ENCODE measurements at regions not wholly inside any gene's neighbourhood (a gene's known extent, or its start where the extent isn't known, plus 50 kb on each side); places are given as distances from the start of the nearest gene placed in this dataset.

DNA sequence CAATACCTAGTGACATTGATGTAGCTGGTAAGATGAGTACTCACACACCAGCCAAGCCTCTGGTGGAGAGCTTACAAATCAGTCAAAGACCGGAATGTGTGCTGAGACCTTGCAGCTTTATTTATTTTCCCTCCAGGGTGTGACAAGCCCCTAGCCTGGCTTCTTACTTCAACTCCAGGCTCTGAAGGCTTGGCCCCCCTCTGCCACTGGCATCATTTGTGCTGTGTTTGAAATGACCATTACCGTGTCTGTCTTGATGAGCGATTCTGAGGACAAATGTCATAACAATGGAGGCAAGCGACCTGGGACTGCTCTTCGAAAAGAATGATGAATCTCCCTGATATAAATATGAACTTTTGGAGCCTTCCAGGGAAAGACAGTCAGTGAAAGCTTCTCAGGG lies 749.9 kb upstream of the HS6ST1 start:
- TF ChIP-seq, protein P1, sequence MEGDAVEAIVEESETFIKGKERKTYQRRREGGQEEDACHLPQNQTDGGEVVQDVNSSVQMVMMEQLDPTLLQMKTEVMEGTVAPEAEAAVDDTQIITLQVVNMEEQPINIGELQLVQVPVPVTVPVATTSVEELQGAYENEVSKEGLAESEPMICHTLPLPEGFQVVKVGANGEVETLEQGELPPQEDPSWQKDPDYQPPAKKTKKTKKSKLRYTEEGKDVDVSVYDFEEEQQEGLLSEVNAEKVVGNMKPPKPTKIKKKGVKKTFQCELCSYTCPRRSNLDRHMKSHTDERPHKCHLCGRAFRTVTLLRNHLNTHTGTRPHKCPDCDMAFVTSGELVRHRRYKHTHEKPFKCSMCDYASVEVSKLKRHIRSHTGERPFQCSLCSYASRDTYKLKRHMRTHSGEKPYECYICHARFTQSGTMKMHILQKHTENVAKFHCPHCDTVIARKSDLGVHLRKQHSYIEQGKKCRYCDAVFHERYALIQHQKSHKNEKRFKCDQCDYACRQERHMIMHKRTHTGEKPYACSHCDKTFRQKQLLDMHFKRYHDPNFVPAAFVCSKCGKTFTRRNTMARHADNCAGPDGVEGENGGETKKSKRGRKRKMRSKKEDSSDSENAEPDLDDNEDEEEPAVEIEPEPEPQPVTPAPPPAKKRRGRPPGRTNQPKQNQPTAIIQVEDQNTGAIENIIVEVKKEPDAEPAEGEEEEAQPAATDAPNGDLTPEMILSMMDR (conservative IDR thresholded peaks at IDR 0.05), result no peak
- TF ChIP-seq EZH2 (IDR thresholded peaks at IDR 0.05; ENCODE audit: low read depth), result no peak
- H4K20me1 ChIP-seq (ENCODE audit: insufficient read depth), result no peaks in the 10 kb centered on the region
- H2AFZ ChIP-seq, result peak overlapping the region; percentile 35; the same call in 1 of the 2 replicates
- POLR2A ChIA-PET (ENCODE audit: unreplicated experiment), result no interaction called here
- no peak for DNase-seq
- 0 out of 2 replicates have a peak, but pooled peaks cover 3% of the 10 kb centered on the region for H3F3A ChIP-seq (ENCODE audit: insufficient read depth, low read depth)
- no peaks in the 10 kb centered on the region for H3K79me2 ChIP-seq (ENCODE audit: low read depth)
- no peaks in the 10 kb centered on the region for H3K9me3 ChIP-seq (ENCODE audit: insufficient read depth, low read depth)
- no peaks in the 10 kb centered on the region for H3K4me1 ChIP-seq (replicated peaks; ENCODE audit: insufficient read depth)
- no peaks in the 10 kb centered on the region for H3K36me3 ChIP-seq (ENCODE audit: low read depth)
- H3K4me3 ChIP-seq, result no peak overlapping the region
- intact Hi-C loops (cut with micrococcal nuclease; ENCODE audit: unreplicated experiment), result no loop called here
- CTCF ChIA-PET, result no interaction called here
- no TSS peak for BruUV-seq (replicated peaks)
- H3K27me3 ChIP-seq (ENCODE audit: insufficient read depth, low read depth), result peaks cover 10% of the 10 kb centered on the region
- H3K4me2 ChIP-seq, result no peak overlapping the region
- H3K27ac ChIP-seq, result no peak overlapping the region
- H3K9me2 ChIP-seq (ENCODE audit: insufficient read depth), result no peaks in the 10 kb centered on the region

DNA sequence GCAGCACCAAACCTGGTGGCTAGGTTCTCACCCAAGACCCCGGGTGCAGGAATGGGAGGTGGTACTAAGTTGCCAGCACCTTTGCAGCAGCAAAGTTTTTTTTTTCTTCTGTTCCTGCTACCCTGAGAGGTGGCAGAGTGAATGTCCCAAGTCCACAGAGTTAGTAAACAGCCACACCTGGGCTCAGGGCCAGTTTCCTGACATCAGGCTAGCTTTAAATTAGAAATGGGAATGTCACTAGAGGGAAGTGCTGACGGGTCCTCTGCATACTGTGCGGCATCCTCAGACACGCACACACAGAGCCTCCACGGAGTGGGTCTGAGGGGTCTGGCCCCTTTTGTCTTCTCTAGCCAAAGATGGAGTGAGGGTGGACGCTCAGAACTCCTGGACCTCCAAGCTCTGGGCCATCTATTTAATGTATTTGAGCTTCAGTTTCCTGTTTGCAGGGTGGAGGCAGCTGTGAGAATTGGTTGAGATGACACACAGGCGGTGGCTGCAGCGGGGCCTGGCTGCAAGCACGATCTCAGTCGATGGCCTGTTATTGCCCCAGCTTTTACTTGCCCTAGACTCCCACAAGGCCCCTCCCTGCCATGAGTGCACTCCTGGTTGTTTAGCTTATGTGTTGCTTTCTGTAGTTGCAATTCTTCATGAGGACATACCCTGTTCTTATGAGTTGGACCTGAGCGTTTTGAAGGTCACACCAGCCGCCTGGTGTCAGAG lies 751.4 kb upstream of the HS6ST1 start:
- no peaks in the 10 kb centered on the region for H3K4me1 ChIP-seq (replicated peaks; ENCODE audit: insufficient read depth)
- H3F3A ChIP-seq (ENCODE audit: insufficient read depth, low read depth), result 0 out of 2 replicates have a peak, but pooled peaks cover 3% of the 10 kb centered on the region
- no peak overlapping the region for H3K27ac ChIP-seq
- H3K4me2 ChIP-seq, result no peak overlapping the region
- peaks cover 10% of the 10 kb centered on the region for H3K27me3 ChIP-seq (ENCODE audit: insufficient read depth, low read depth)
- intact Hi-C loops (cut with micrococcal nuclease; ENCODE audit: unreplicated experiment), result no loop called here
- ChIA-PET CTCF (no interaction called here), POLR2A (ENCODE audit: unreplicated experiment) (no interaction called here)
- no peak overlapping the region for H2AFZ ChIP-seq
- H4K20me1 ChIP-seq (ENCODE audit: insufficient read depth), result no peaks in the 10 kb centered on the region
- no peaks in the 10 kb centered on the region for H3K36me3 ChIP-seq (ENCODE audit: low read depth)
- H3K9me2 ChIP-seq (ENCODE audit: insufficient read depth), result no peaks in the 10 kb centered on the region
- DNase-seq, result no peak
- TF ChIP-seq, protein P1 (conservative IDR thresholded peaks at IDR 0.05), result no peak
- no peak for TF ChIP-seq EZH2 (IDR thresholded peaks at IDR 0.05; ENCODE audit: low read depth)
- BruUV-seq (replicated peaks), result no TSS peak
- no peaks in the 10 kb centered on the region for H3K9me3 ChIP-seq (ENCODE audit: insufficient read depth, low read depth)
- no peak overlapping the region for H3K4me3 ChIP-seq
- H3K79me2 ChIP-seq (ENCODE audit: low read depth), result no peaks in the 10 kb centered on the region

DNA sequence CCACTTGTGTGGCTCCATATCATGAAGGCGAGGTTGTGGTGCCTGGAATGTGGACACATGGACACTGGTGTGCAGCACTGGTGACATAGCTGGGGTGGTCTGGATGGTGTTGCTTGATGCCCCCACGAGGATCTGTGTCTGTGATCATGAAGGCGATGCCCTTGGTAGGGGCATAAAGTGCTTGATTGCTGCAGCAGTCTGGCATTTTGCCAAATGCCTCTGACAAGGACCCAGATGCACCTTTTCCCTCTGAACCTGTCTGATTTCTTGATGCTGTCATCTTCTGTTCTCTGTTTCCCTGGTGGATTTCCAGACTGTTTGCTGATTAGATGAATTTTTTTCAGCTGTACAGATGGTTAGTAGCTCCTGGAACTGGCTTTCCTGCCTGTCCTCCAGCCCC lies 752.0 kb upstream of the HS6ST1 start:
- DNase-seq, result no peak
- H3K36me3 ChIP-seq (ENCODE audit: low read depth), result no peaks in the 10 kb centered on the region
- no peak overlapping the region for H3K4me3 ChIP-seq
- BruUV-seq (replicated peaks), result no TSS peak
- POLR2A ChIA-PET (ENCODE audit: unreplicated experiment), result no interaction called here
- CTCF ChIA-PET, result no interaction called here
- H4K20me1 ChIP-seq (ENCODE audit: insufficient read depth), result no peaks in the 10 kb centered on the region
- peaks cover 10% of the 10 kb centered on the region for H3K27me3 ChIP-seq (ENCODE audit: insufficient read depth, low read depth)
- TF ChIP-seq, protein P1 (conservative IDR thresholded peaks at IDR 0.05), result no peak
- TF ChIP-seq EZH2 (IDR thresholded peaks at IDR 0.05; ENCODE audit: low read depth), result no peak
- intact Hi-C loops (cut with micrococcal nuclease; ENCODE audit: unreplicated experiment), result no loop called here
- no peaks in the 10 kb centered on the region for H3K9me3 ChIP-seq (ENCODE audit: insufficient read depth, low read depth)
- 0 out of 2 replicates have a peak, but pooled peaks cover 3% of the 10 kb centered on the region for H3F3A ChIP-seq (ENCODE audit: insufficient read depth, low read depth)
- H3K27ac ChIP-seq, result no peak overlapping the region
- H2AFZ ChIP-seq, result no peak overlapping the region
- H3K79me2 ChIP-seq (ENCODE audit: low read depth), result no peaks in the 10 kb centered on the region
- H3K4me2 ChIP-seq, result no peak overlapping the region
- no peaks in the 10 kb centered on the region for H3K4me1 ChIP-seq (replicated peaks; ENCODE audit: insufficient read depth)
- H3K9me2 ChIP-seq (ENCODE audit: insufficient read depth), result no peaks in the 10 kb centered on the region
